CD4-positive, CD25-positive, alpha-beta regulatory T cell (primary cell): ENCODE measurements at regions not wholly inside any gene's neighbourhood (a gene's known extent, or its start where the extent isn't known, plus 50 kb on each side); places are given as distances from the start of the nearest gene placed in this dataset.
A peak's percentile ranks its signal among the peaks of the same experiment; 100 is the strongest.

ENCODE experiments used
- ATAC-seq, 2 donors: fragments of 150-1000 bp; cut with Tn5 transposase; one replicate each; pipeline ENCODE4 v1.10.0; 2021; ENCODE audit warnings: low read depth in 2 of 2, moderate number of reproducible peaks in 2 of 2, moderate library complexity in 1 of 2
- DNase-seq, 3 donors: peaks; one replicate each; pipeline versions ENCODE4 v3.0.0 to v3.0.0-alpha.2; 2012 to 2022; ENCODE audit warnings: mixed read lengths in 1 of 3
- H3K27ac ChIP-seq: one replicate; pipeline ENCODE4 v1.7.0; 2013; ENCODE audit warnings: mild to moderate bottlenecking, low read length; ENCODE audit not compliant: insufficient read depth, poor library complexity, severe bottlenecking
- H3K27me3 ChIP-seq: one replicate; pipeline ENCODE4 v1.7.0; 2013; ENCODE audit warnings: low read length; ENCODE audit not compliant: control insufficient read depth, insufficient read depth
- H3K36me3 ChIP-seq: one replicate; pipeline ENCODE4 v1.7.0; 2013; ENCODE audit warnings: mild to moderate bottlenecking, low read length, moderate library complexity; ENCODE audit not compliant: control insufficient read depth, insufficient read depth
- H3K4me1 ChIP-seq: 2 replicates; pipeline ENCODE4 v1.7.0; 2013; ENCODE audit warnings: mild to moderate bottlenecking, low read length; ENCODE audit not compliant: insufficient read depth, control insufficient read depth, poor library complexity, severe bottlenecking
- H3K4me3 ChIP-seq: one replicate; pipeline ENCODE4 v1.7.0; 2013; ENCODE audit warnings: low read depth, mild to moderate bottlenecking, low read length, moderate library complexity
- H3K9me3 ChIP-seq, 2 experiments: 1 replicate in 1 of 2; 2 replicates in 1 of 2; pipeline ENCODE4 v1.7.0; 2013; ENCODE audit warnings: low read length in 2 of 2, mild to moderate bottlenecking in 1 of 2, moderate library complexity in 1 of 2; ENCODE audit not compliant: control insufficient read depth in 2 of 2
- H3K27ac Mint-ChIP-seq, 3 donors: one replicate each; pipeline ENCODE4 v1.8.0; 2020 to 2022; ENCODE audit warnings: mild to moderate bottlenecking in 3 of 3, mixed read lengths in 3 of 3, moderate library complexity in 2 of 3
- H3K27me3 Mint-ChIP-seq: one replicate; pipeline ENCODE4 v1.8.0; 2022; ENCODE audit warnings: mild to moderate bottlenecking, mixed read lengths
- H3K36me3 Mint-ChIP-seq: one replicate; pipeline ENCODE4 v1.8.0; 2020; ENCODE audit warnings: mixed read lengths
- H3K4me1 Mint-ChIP-seq, 4 donors: one replicate each; pipeline ENCODE4 v1.8.0; 2020 to 2022; ENCODE audit warnings: mixed read lengths in 4 of 4, mild to moderate bottlenecking in 1 of 4
- H3K4me3 Mint-ChIP-seq, 4 donors: one replicate each; pipeline ENCODE4 v1.8.0; 2020 to 2022; ENCODE audit warnings: mild to moderate bottlenecking in 4 of 4, mixed read lengths in 4 of 4, moderate library complexity in 3 of 4
- H3K9me3 Mint-ChIP-seq, 7 donors: one replicate each; pipeline ENCODE4 v1.8.0; 2020 to 2022; ENCODE audit warnings: mixed read lengths in 7 of 7, mild to moderate bottlenecking in 3 of 7, moderate library complexity in 2 of 7

DNA sequence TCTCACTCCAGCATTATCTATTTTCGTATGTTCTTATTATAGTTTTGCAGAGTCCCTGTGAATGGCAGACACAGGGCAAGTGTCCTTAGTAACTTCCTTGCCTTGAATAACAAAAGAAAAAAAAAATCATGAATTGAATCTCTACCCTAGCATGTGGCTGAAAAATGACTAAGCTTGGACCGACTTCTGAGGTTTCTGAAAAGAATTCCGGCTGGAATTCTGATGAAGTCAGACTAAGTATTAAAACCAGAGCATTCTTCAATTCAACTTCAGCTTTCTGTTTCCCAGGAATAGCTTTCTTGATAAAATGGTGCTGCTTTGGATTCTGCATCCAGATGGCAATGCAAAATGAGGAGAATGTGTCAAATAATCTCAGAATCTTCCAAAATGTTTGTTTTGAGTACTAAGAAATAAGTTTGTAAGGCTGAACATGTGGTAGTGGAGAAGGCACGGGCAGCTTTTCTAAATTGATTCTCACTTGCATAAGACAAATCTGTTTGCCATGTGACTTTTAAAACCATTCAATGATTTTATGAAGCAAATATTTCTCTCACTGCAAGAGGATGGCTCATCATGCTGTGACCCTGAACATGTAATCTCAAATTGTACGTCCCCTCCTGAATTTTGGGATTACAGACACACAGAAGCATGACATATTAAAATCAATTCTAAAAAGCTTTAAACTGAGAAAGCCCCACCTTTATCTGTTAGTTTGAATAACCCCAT, 1462.8 kb upstream of the LRRTM1 start:
- Mint-ChIP-seq H3K27me3 (no peaks in the 10 kb centered on the region), H3K4me3 (no peak overlapping the region), H3K27ac (no peak overlapping the region), H3K4me1 (no peaks in the 10 kb centered on the region), H3K36me3 (no peaks in the 10 kb centered on the region), H3K9me3 (peaks cover 3 to 21% (median 3%) of the 10 kb centered on the region in 7 donors)
- no peak for DNase-seq
- no peaks in the 10 kb centered on the region for H3K27me3 ChIP-seq
- no peaks in the 10 kb centered on the region for H3K4me1 ChIP-seq
- H3K27ac ChIP-seq = no peak overlapping the region
- ATAC-seq = no peak
- H3K4me3 ChIP-seq = no peak overlapping the region
- no peaks in the 10 kb centered on the region for H3K36me3 ChIP-seq
- peaks cover 2 to 13% of the 10 kb centered on the region in 2 experiments for H3K9me3 ChIP-seq

DNA sequence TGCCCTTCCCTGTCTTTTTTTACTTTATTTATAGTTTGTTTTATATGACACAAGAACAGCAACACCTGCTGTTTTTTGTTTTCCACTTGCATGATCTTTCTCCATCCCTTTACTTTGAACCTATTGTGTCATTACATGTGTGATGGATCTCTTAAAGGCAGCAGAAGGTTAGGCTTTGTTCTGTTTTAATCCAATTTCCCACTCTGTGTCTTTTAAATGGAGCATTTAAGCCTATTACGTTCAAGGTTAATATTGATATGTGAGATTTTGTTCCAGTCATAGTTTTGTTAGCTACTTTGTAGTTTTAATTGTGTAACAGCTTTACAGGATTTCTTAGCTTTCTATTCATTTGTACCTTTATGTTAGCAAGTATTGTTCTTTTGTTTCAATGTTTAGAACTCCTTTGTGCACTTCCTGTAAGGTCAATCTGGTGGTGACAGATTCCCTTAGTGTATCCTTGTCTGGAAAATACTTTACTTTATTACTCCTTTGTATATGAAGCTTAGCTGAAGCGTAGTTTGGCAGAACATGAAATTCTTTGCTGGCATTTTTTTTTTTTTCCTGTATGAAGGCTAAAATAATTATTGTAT, 1443.0 kb upstream of the LRRTM1 start:
- Histone ChIP-seq H3K4me1 (no peaks in the 10 kb centered on the region), H3K36me3 (no peaks in the 10 kb centered on the region), H3K9me3 (peaks cover 2 to 6% of the 10 kb centered on the region in 2 experiments), H3K27me3 (no peaks in the 10 kb centered on the region), H3K4me3 (no peak overlapping the region), H3K27ac (no peak overlapping the region)
- H3K27ac Mint-ChIP-seq = peak overlapping the region in 1 of 3 donors; percentile 60
- no peak for ATAC-seq
- no peaks in the 10 kb centered on the region for H3K36me3 Mint-ChIP-seq
- peaks cover 1 to 25% (median 13%) of the 10 kb centered on the region in 7 donors for H3K9me3 Mint-ChIP-seq
- H3K4me3 Mint-ChIP-seq = no peak overlapping the region
- H3K4me1 Mint-ChIP-seq = no peaks in the 10 kb centered on the region
- no peaks in the 10 kb centered on the region for H3K27me3 Mint-ChIP-seq
- DNase-seq = no peak

DNA sequence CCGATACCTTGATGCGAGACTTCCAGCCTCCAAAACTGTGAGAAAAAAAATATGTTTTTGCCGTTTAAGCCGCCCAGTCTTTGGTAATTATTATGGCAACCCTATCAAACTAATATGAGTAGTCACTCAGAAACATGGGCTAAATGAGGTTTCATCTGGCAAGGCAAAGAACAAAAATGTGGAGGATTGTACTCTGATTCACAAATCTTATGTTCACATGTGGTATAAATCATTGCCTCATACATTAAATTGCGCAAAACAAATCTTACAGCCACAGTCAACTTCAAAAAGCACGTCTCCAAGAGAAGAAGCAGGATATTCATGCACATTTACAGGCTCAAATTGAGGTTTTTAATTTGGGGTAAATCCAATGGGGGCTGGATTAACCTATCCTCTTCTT, 1435.4 kb upstream of the LRRTM1 start:
- Histone ChIP-seq H3K36me3 (no peaks in the 10 kb centered on the region), H3K4me1 (no peaks in the 10 kb centered on the region), H3K9me3 (no peaks in the 10 kb centered on the region), H3K27ac (no peak overlapping the region), H3K27me3 (no peaks in the 10 kb centered on the region), H3K4me3 (no peak overlapping the region)
- no peaks in the 10 kb centered on the region for H3K27me3 Mint-ChIP-seq
- H3K4me1 Mint-ChIP-seq = no peaks in the 10 kb centered on the region
- no peak overlapping the region for H3K4me3 Mint-ChIP-seq
- ATAC-seq = no peak
- peaks cover 0 to 15% (median 5%) of the 10 kb centered on the region in 7 donors for H3K9me3 Mint-ChIP-seq
- H3K36me3 Mint-ChIP-seq = no peaks in the 10 kb centered on the region
- no peak for DNase-seq
- no peak overlapping the region for H3K27ac Mint-ChIP-seq

DNA sequence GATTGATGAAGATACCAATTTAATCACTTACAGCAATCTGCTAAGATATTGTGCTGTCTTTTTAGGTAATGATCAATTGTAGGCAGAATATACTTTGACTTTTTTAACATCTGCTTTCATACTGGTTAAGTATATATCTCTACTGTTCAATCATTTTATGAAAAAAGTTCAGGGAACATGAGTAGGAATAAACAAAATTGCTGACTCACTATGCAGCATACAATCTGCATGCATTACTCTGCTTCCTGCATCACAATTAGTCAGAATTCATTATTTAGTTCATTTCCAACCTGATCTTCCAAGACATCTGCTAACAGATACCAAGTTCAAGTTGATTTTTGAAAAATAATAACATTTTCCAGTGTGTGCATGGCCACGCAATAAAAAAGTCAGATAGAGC, 1430.4 kb upstream of the LRRTM1 start:
- no peak overlapping the region for H3K4me3 ChIP-seq
- Mint-ChIP-seq H3K27me3 (no peaks in the 10 kb centered on the region), H3K36me3 (no peaks in the 10 kb centered on the region), H3K4me3 (no peak overlapping the region), H3K27ac (no peak overlapping the region), H3K4me1 (no peaks in the 10 kb centered on the region), H3K9me3 (peaks cover 1 to 15% (median 7%) of the 10 kb centered on the region in 7 donors)
- ATAC-seq (no peak), DNase-seq (no peak)
- H3K27ac ChIP-seq = no peak overlapping the region
- H3K9me3 ChIP-seq = no peaks in the 10 kb centered on the region
- H3K27me3 ChIP-seq = no peaks in the 10 kb centered on the region
- H3K4me1 ChIP-seq = no peaks in the 10 kb centered on the region
- no peaks in the 10 kb centered on the region for H3K36me3 ChIP-seq

DNA sequence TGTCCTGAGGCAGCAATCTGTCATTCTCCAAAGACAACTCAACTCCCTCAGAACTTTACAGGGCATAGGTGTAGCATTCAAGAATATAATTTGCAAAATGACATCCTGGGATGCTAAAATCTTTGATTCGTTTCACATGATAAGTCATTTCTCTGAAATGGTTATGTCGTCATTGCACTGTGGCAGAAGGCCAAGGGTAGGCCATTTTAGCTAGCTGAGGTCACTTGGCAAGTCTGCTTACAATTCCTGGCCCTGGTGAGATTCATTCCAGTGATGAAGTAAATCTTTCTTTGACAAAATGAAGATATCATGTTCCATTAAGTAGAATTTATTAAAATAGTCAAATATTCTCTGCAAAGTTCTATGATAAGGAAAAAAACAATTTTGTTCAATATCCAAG, 1410.3 kb upstream of the LRRTM1 start:
- Mint-ChIP-seq H3K4me3 (no peak overlapping the region), H3K36me3 (no peaks in the 10 kb centered on the region), H3K4me1 (peaks cover 0 to 4% (median 0%) of the 10 kb centered on the region in 4 donors), H3K27me3 (no peaks in the 10 kb centered on the region), H3K9me3 (peaks cover under 1 to 25% (median 10%) of the 10 kb centered on the region in 7 donors), H3K27ac (no peak overlapping the region)
- DNase-seq (no peak), ATAC-seq (no peak)
- H3K9me3 ChIP-seq = peaks cover 0 to 8% of the 10 kb centered on the region in 2 experiments
- no peak overlapping the region for H3K4me3 ChIP-seq
- no peak overlapping the region for H3K27ac ChIP-seq
- H3K36me3 ChIP-seq = no peaks in the 10 kb centered on the region
- H3K27me3 ChIP-seq = no peaks in the 10 kb centered on the region
- no peaks in the 10 kb centered on the region for H3K4me1 ChIP-seq

DNA sequence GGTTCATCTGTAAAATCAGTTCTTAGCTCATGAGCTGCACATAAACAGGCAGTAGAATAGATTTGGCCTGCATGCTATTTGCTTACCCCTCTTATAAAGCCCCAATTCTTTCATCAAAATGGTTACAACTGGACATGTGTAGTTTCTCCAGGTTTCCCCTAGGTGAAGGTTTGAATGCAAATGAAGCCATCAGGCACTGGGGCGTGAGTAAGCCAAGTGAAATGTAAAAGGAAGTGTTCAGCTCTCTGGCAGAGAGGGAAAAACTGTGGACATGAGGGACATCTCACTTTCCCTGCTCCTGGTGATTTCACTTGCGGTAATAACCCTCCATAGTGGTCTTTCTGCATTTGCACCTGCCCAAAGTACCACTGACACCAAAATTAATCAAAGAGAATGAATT, 1402.3 kb upstream of the LRRTM1 start:
- H3K36me3 ChIP-seq = no peaks in the 10 kb centered on the region
- no peaks in the 10 kb centered on the region for H3K4me1 ChIP-seq
- H3K27me3 ChIP-seq = no peaks in the 10 kb centered on the region
- no peak for DNase-seq
- no peaks in the 10 kb centered on the region for H3K27me3 Mint-ChIP-seq
- peaks cover 0 to 2% of the 10 kb centered on the region in 2 experiments for H3K9me3 ChIP-seq
- no peak overlapping the region for H3K27ac Mint-ChIP-seq
- H3K4me3 ChIP-seq = no peak overlapping the region
- H3K4me1 Mint-ChIP-seq = no peaks in the 10 kb centered on the region
- H3K36me3 Mint-ChIP-seq = no peaks in the 10 kb centered on the region
- H3K9me3 Mint-ChIP-seq = peaks cover 1 to 15% (median 6%) of the 10 kb centered on the region in 7 donors
- no peak overlapping the region for H3K27ac ChIP-seq
- ATAC-seq = no peak
- H3K4me3 Mint-ChIP-seq = no peak overlapping the region

DNA sequence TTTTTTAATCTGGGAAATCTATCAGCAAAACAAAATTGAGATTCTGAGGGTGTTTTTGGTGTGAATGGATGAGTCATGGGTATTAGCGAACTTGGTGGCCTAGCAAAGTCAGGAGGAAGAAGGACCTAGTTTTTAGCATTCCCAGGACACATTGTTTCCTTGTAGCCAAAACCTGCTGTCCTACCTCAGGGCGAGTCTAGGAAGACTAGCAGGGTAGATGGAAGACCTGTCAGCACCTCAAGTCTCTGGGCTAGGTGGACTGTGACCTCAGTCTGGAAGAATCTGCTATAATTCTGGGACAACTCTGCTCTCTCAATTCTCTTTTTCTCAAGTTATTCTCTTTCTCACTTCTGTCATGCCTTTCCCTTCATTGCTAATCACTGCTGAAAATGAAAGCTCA, 1399.3 kb upstream of the LRRTM1 start:
- Mint-ChIP-seq H3K4me1 (no peaks in the 10 kb centered on the region), H3K9me3 (peaks cover 0 to 10% (median 4%) of the 10 kb centered on the region in 7 donors), H3K4me3 (no peak overlapping the region), H3K27ac (no peak overlapping the region), H3K27me3 (no peaks in the 10 kb centered on the region), H3K36me3 (no peaks in the 10 kb centered on the region)
- ATAC-seq = no peak
- Histone ChIP-seq H3K27me3 (no peaks in the 10 kb centered on the region), H3K4me3 (no peak overlapping the region), H3K27ac (no peak overlapping the region), H3K36me3 (no peaks in the 10 kb centered on the region), H3K4me1 (no peaks in the 10 kb centered on the region), H3K9me3 (peaks cover 0 to 2% of the 10 kb centered on the region in 2 experiments)
- DNase-seq = no peak

DNA sequence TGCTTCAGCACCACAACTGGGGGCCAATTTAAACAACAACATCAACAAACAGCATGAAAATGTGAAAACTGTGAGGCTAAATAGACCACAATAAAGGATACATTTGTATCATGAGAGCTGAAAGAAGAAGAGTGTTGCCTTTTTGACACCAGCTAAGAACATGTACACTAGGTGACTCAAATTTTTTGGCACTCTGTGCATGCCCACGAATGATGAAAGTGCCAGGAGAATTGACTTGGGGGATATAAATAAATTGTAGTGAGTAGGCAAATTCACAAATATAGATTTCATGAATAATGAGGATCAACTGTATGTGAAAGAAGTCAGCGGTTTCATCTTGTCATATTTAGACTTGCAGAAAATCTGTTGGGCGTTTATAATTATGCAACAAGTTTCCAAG, 1388.0 kb upstream of the LRRTM1 start:
- Histone ChIP-seq H3K4me1 (no peaks in the 10 kb centered on the region), H3K9me3 (peaks cover 0 to 4% of the 10 kb centered on the region in 2 experiments), H3K27ac (no peak overlapping the region), H3K4me3 (no peak overlapping the region), H3K27me3 (no peaks in the 10 kb centered on the region), H3K36me3 (no peaks in the 10 kb centered on the region)
- ATAC-seq (no peak), DNase-seq (no peak)
- Mint-ChIP-seq H3K9me3 (peaks cover 5 to 28% (median 13%) of the 10 kb centered on the region in 7 donors), H3K4me3 (no peak overlapping the region), H3K27me3 (no peaks in the 10 kb centered on the region), H3K27ac (no peak overlapping the region), H3K4me1 (no peaks in the 10 kb centered on the region), H3K36me3 (no peaks in the 10 kb centered on the region)
